Adrenal gland (tissue), 5 donors: ENCODE measurements at regions not wholly inside any gene's neighbourhood (a gene's known extent, or its start where the extent isn't known, plus 50 kb on each side); places are given as distances from the start of the nearest gene placed in this dataset.

Experiments
- CTCF ChIP-seq, 6 experiments: fragments of 450-650 bp in 4 of 6; fragments of 200-600 bp in 2 of 6; sonication (generic) in 1 of 6; IDR thresholded peaks; 1 replicate in 5 of 6; 2 replicates in 1 of 6; pipeline versions ENCODE4 v1.5.1 to v1.8.0; 2016 to 2021; ENCODE audit warnings: antibody characterized with exemption in 6 of 6, mild to moderate bottlenecking in 2 of 6, moderate library complexity in 1 of 6
- POLR2A ChIP-seq, 2 donors: fragments of 450-650 bp; IDR thresholded peaks; one replicate each; pipeline ENCODE4 v1.6.1; 2017; ENCODE audit warnings: antibody characterized with exemption in 2 of 2, mild to moderate bottlenecking in 2 of 2, moderate library complexity in 1 of 2
- donor health status: DM: no; HTN: no; CAD: no.

DNA sequence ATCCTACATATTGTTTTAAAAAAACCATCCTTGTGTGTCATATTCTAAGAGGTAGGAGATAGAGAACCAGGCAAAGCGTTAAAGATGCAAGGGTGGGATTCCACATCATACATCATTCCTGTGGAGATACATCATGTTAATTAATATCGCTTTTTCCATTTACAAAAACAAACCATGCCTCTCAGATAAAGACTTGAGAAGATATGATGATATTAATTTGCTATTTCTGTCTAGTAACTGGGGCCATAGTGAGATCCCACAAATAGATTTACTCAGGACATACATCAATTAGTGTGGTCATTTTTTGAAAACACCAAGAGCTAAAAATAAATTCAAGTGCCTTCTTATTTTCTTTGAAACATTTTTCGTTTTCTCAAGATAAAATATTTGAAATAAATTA is 165.4 kb upstream of the TARS1 start:
- TF ChIP-seq POLR2A (IDR thresholded peaks at IDR 0.05): no peak
- no peak for TF ChIP-seq CTCF (IDR thresholded peaks at IDR 0.05)
